ENCODE measurements at regions not wholly inside any gene's neighbourhood (a gene's known extent, or its start where the extent isn't known, plus 50 kb on each side); places are given as distances from the start of the nearest gene placed in this dataset.

DNA sequence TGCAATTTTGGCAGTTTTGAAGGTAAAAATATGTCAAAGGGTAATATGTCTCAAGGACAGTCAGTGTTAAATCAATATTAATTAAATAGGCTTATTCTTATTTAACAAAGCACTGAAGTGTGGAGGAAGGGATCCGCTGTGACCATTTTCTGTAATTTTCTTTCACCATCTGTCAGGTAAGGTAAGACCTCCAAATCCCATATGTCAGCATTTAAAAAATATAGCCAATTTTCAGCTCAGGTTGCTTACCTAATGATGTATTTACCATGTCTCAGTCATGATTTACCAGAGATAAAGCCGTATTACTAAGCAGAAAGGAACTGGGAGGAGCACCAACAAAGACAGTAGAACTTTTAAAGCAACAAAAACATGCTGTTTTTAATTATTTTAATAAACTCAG is 683.9 kb downstream of the CCSER2 start:
- TF ChIP-seq CTCF (IDR thresholded peaks at IDR 0.05) (no peak), POLR2AphosphoS5 (IDR thresholded peaks at IDR 0.05) (no peak), POLR2A (IDR thresholded peaks at IDR 0.05) (no peak)

Data from gastroesophageal sphincter (tissue), 3 donors.